HEK293T (cell line): ENCODE measurements at regions not wholly inside any gene's neighbourhood (a gene's known extent, or its start where the extent isn't known, plus 50 kb on each side); places are given as distances from the start of the nearest gene placed in this dataset.

Experiments used
- BHLHE40 ChIP-seq: fragments of 450-650 bp; IDR thresholded peaks from 2 replicates; pipeline ENCODE4 v1.6.1; 2016; ENCODE audit warnings: mild to moderate bottlenecking, moderate library complexity, borderline replicate concordance
- FOXK2 ChIP-seq: fragments of 450-650 bp; IDR thresholded peaks from 2 replicates; pipeline ENCODE4 v1.6.1; 2016; ENCODE audit warnings: mild to moderate bottlenecking
- FOXM1 ChIP-seq: fragments of 450-650 bp; IDR thresholded peaks from 2 replicates; pipeline ENCODE4 v1.6.1; 2017; ENCODE audit warnings: mild to moderate bottlenecking, borderline replicate concordance
- PKNOX1 ChIP-seq: fragments of 450-650 bp; IDR thresholded peaks from 2 replicates; pipeline ENCODE4 v1.6.1; 2016
- SP1 ChIP-seq: fragments of 450-650 bp; IDR thresholded peaks from 2 replicates; pipeline ENCODE4 v1.6.1; 2017
- ZNF384 ChIP-seq: fragments of 450-650 bp; IDR thresholded peaks from 2 replicates; pipeline ENCODE4 v1.6.1; 2016

GRCh38 chr2:40877734-40878288 lies 425.9 kb upstream of the SLC8A1 start:
- TF ChIP-seq FOXM1: no peak
- TF ChIP-seq FOXK2: no peak
- no peak for TF ChIP-seq SP1
- no peak for TF ChIP-seq PKNOX1
- TF ChIP-seq BHLHE40: no peak
- TF ChIP-seq ZNF384: no peak
